Right renal cortex interstitium (tissue), 3 donors: ENCODE measurements at regions not wholly inside any gene's neighbourhood (a gene's known extent, or its start where the extent isn't known, plus 50 kb on each side); places are given as distances from the start of the nearest gene placed in this dataset.
"Not testable (repeated sequence)": the region's sequence is repeated elsewhere in the genome, so short reads cannot be mapped to it uniquely, and the experiment has no call there.

Source experiments
- DNase-seq, 3 donors: peaks; one replicate each; pipeline ENCODE4 v3.0.0-alpha.2; 2013; ENCODE audit warnings: low read depth in 3 of 3, low spot score in 2 of 3

- no peak for DNase-seq
Measured at GRCh38 chr6:78770765-78771164, 96.6 kb upstream of the IRAK1BP1 start.

GRCh38 chr6:78771586-78771985, 95.8 kb upstream of the IRAK1BP1 start:
- no peak for DNase-seq

- DNase-seq = no peak
Measured at GRCh38 chr6:78781001-78781400, 86.3 kb upstream of the IRAK1BP1 start.

GRCh38 chr6:78783366-78783765, 84.0 kb upstream of the IRAK1BP1 start:
- not testable (repeated sequence) for DNase-seq

DNA sequence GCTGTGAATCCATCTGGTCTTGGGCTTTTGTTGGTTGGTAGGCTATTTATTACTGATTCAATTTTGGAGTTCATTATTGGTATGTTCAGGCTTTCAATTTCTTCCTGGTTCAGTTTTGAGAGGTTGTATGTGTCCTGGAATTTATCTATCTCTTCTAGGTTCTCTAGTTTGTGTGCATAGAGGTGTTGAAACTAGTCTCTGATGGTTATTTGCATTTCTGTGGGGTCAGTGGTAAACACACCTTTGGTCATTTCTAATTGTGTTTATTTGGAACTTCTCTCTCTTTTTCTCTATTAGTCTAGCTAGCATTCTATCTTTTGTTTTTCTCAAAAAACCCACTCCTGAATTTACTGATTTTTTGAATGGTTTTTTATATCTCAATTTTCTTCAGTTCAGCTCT, 70.1 kb upstream of the IRAK1BP1 start:
- no peak for DNase-seq

DNA sequence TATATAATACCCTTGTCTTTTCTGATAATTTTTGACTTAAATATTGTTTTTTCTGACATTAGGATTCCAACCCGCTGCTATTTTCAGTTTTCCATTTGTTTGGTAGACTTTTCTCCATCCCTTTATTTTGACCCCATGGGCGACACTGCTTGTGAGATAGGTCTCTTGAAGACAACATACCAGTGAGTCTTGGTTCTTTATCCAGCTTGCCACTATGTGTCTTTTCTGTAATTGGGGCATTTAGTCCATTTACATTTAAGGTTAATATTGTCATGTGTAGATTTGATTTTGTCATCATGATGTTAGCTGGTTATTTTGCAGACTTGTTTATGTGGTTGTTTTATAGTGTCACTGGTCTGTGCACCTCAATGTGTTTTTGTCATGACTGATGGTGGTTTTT, 67.7 kb upstream of the IRAK1BP1 start:
- DNase-seq = no peak

DNA sequence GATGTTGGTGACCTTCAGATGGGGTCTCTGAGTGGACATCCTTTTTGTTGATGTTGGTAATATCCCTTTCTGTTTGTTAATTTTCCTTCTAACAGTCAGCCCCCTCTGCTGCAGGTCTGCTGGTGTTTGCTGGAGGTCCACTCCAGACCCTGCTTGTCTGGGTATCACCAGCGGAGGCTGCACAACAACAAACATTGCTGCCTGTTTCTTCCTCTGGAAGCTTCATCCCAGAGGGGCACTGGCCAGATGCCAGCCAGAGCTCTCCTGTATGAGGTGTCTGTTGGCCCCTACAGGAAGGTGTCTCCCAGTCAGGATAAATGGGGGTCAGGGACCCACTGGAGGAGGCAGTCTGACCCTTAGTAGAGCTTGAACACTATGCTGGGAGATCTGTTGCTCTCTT, 60.6 kb upstream of the IRAK1BP1 start:
- DNase-seq = not testable (repeated sequence)

- not testable (repeated sequence) for DNase-seq
Measured at GRCh38 chr6:78807655-78808355, 59.5 kb upstream of the IRAK1BP1 start.

DNA sequence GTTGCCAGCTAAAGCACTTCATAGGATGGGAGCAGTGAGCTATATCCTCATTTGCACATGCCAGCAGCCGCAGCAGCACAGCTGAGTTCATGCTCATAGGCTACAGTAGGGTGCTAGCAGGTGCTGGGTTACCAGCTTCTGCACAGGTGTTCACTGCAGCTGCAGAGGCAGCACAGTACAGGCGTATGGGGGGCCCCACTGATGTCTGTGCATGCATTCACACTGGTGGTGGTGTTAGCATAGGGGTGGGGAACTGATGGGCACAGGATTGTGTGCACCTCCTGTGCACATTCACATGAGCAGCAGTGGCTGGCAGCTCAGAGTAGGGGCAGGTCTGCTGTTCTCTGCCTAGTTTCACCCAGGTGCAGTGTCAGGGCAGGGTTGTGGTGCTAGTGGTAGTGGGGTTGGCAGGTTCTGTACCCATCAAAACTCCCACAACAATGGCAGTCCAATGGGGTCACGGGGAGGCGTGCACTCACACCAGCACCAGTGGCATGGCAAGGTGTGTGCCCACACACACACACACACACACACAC, 58.9 kb upstream of the IRAK1BP1 start:
- DNase-seq = no peak

GRCh38 chr6:78808933-78809332, 58.4 kb upstream of the IRAK1BP1 start:
- DNase-seq = no peak

GRCh38 chr6:78810146-78810545, 57.2 kb upstream of the IRAK1BP1 start:
- DNase-seq = no peak

DNA sequence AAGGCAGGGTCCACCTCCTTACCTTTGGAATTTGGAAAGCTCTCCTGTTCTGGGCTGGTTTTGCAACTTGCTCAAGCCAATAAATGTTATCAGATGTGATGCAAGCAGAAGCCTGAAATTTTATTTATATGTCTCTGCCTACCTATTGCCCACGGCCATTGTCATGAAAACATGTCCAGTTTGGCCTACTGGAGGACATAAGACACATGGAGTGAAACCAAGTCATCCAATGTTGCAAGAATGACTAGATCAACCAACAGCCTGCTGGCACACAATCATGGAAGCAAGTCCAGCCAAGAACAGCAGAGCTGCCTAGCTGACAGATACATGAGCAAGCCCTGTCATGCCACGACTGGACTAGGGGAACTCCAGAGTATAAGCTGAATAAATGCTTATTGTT, 56.7 kb upstream of the IRAK1BP1 start:
- DNase-seq = no peak
